PC-9 (cell line): ENCODE measurements at regions not wholly inside any gene's neighbourhood (a gene's known extent, or its start where the extent isn't known, plus 50 kb on each side); places are given as distances from the start of the nearest gene placed in this dataset.

Experiments used
- EZH2 ChIP-seq: fragments of 200-600 bp; sonication (generic); IDR thresholded peaks from 2 replicates; pipeline ENCODE4 v1.8.0; 2017; ENCODE audit warnings: antibody characterized with exemption, low read depth
- TF ChIP-seq, protein P1 (sequence below): fragments of 200-600 bp; sonication (generic); conservative IDR thresholded peaks from 2 replicates; pipeline ENCODE4 v1.6.1; 2017; ENCODE audit warnings: mixed run types, antibody characterized with exemption, mild to moderate bottlenecking, moderate library complexity

DNA sequence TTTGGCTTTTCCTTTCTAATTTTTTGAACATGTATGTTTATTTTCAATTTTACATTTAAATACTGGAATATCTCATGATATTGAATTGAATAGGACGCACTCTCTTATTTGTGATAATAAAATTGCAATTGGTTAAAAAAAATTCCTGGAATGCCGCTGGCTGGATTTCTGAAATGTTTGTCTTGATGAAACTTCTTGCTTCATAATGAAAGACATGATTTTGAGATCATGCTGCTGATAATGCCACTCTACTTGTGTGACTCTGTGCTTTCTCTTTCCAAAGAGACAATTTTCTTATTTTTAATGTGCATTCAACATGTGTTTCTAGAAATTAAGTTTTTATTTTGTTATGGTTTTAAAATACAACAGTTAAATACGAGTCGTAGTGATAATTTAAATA is 465.7 kb upstream of the FAR2 start:
- TF ChIP-seq, protein P1, sequence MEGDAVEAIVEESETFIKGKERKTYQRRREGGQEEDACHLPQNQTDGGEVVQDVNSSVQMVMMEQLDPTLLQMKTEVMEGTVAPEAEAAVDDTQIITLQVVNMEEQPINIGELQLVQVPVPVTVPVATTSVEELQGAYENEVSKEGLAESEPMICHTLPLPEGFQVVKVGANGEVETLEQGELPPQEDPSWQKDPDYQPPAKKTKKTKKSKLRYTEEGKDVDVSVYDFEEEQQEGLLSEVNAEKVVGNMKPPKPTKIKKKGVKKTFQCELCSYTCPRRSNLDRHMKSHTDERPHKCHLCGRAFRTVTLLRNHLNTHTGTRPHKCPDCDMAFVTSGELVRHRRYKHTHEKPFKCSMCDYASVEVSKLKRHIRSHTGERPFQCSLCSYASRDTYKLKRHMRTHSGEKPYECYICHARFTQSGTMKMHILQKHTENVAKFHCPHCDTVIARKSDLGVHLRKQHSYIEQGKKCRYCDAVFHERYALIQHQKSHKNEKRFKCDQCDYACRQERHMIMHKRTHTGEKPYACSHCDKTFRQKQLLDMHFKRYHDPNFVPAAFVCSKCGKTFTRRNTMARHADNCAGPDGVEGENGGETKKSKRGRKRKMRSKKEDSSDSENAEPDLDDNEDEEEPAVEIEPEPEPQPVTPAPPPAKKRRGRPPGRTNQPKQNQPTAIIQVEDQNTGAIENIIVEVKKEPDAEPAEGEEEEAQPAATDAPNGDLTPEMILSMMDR = no peak
- no peak for TF ChIP-seq EZH2
